Upper lobe of right lung (tissue), 1 donor: ENCODE measurements at regions not wholly inside any gene's neighbourhood (a gene's known extent, or its start where the extent isn't known, plus 50 kb on each side); places are given as distances from the start of the nearest gene placed in this dataset.
A peak's percentile ranks its signal among the peaks of the same experiment; 100 is the strongest.

Experiments
- ATAC-seq: fragments of 200-7000 bp; cut with Tn5 transposase; one replicate; pipeline ENCODE4 v1.9.1; 2020; ENCODE audit warnings: mild to moderate bottlenecking, moderate library complexity
- DNase-seq: peaks from one replicate; pipeline ENCODE4 v3.0.0-alpha.2; 2020
- H3K27ac ChIP-seq: fragments of 200-600 bp; one replicate; pipeline ENCODE4 v1.8.0; 2022
- H3K27me3 ChIP-seq: fragments of 200-600 bp; one replicate; pipeline ENCODE4 v1.8.0; 2022; ENCODE audit warnings: mild to moderate bottlenecking
- H3K36me3 ChIP-seq: fragments of 200-600 bp; one replicate; pipeline ENCODE4 v1.8.0; 2022
- H3K4me1 ChIP-seq: fragments of 200-600 bp; one replicate; pipeline ENCODE4 v1.8.0; 2022
- H3K4me3 ChIP-seq: fragments of 200-600 bp; one replicate; pipeline ENCODE4 v1.8.0; 2022; ENCODE audit warnings: mild to moderate bottlenecking
- H3K9me3 ChIP-seq: fragments of 200-600 bp; one replicate; pipeline ENCODE4 v1.8.0; 2022
- CTCF ChIP-seq: fragments of 200-600 bp; IDR thresholded peaks from one replicate; pipeline ENCODE4 v1.8.0; 2022; ENCODE audit warnings: antibody characterized with exemption
- intact Hi-C: fragments of 100-400 bp; cut with DNase I; formaldehyde crosslinking; loops from one replicate; pipeline ENCODE4 v1.11.0; 2022
- donor health status: DM: no; HTN: yes; CAD: no; lungs with severe emphysema.

DNA sequence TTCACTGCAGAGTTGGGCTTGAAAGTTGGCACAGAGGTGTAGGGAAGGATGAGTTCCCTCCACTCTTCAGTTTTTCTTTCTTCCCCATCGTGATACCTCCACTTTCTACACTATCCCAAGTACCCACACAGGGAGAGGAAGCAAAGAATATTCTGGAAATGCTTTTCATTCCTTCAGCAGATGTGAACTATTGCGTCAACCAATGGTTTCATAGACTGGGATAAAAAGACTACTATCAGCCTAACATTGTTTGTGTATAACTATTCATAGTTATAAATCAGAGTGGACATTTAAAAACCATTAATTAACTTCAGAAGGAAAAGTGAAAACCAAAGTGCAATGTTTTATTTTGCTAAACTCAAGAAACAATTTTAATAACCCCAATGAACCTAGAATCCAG, 63.6 kb upstream of the MAMDC2 start:
- no peaks in the 10 kb centered on the region for H3K9me3 ChIP-seq
- H3K27ac ChIP-seq = no peak overlapping the region
- intact Hi-C loops = no loop called here
- ATAC-seq (no peak), DNase-seq (no peak)
- no peak for TF ChIP-seq CTCF
- no peaks in the 10 kb centered on the region for H3K27me3 ChIP-seq
- H3K36me3 ChIP-seq = no peaks in the 10 kb centered on the region
- H3K4me1 ChIP-seq = no peaks in the 10 kb centered on the region
- no peak overlapping the region for H3K4me3 ChIP-seq

GRCh38 chr9:69980591-69980990, 63.1 kb upstream of the MAMDC2 start:
- H3K4me3 ChIP-seq = no peak overlapping the region
- H3K27ac ChIP-seq = no peak overlapping the region
- DNase-seq = no peak
- ATAC-seq = no peak
- H3K9me3 ChIP-seq = no peaks in the 10 kb centered on the region
- H3K36me3 ChIP-seq = no peaks in the 10 kb centered on the region
- H3K27me3 ChIP-seq = no peaks in the 10 kb centered on the region
- intact Hi-C loops = no loop called here
- H3K4me1 ChIP-seq = no peaks in the 10 kb centered on the region
- TF ChIP-seq CTCF = no peak

DNA sequence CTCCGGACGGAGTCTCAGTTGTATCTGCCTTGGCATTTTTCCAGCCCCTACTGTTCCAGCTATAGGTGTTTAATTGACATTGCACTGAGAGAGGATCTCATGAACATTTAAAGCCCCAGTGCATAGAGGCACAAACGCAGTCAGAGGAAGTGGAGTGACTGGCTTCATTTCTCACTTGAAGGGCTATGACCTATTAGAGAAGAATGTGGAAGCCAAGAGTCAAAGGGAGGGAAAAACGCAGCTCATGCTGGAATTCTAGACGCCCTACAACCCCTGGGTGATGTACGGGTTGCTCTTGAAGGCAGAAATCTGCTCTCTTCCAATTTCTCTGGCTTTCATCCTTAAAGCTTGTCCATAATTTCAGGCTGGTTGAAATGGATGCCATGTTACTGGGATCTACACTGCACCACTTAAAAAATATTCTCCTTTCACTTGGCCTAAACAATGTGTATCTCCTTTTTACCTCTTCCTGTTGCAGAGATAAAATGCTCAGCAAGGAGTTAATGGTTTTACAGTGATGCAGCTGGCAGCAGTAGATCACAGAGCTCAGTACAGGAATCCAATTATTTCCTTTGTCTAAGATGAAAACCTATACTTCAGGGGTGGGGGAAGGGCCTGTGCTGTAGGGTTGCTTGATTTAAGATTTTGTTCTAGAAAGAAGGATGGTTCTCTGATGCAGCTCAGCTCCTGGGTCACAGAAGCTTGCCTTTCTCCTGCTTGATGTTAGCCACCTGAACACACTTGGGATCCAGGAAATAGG, 61.8 kb upstream of the MAMDC2 start:
- no peak for TF ChIP-seq CTCF
- no peaks in the 10 kb centered on the region for H3K36me3 ChIP-seq
- H3K9me3 ChIP-seq = no peaks in the 10 kb centered on the region
- ATAC-seq = peak; percentile 54
- no peak overlapping the region for H3K27ac ChIP-seq
- no peaks in the 10 kb centered on the region for H3K27me3 ChIP-seq
- H3K4me1 ChIP-seq = no peaks in the 10 kb centered on the region
- DNase-seq = no peak
- no peak overlapping the region for H3K4me3 ChIP-seq
- intact Hi-C loops = no loop called here

- no peak for TF ChIP-seq CTCF
- DNase-seq (no peak), ATAC-seq (no peak)
- Histone ChIP-seq H3K4me3 (no peak overlapping the region), H3K9me3 (no peaks in the 10 kb centered on the region), H3K27me3 (no peaks in the 10 kb centered on the region), H3K36me3 (no peaks in the 10 kb centered on the region), H3K27ac (no peak overlapping the region), H3K4me1 (peaks cover 3% of the 10 kb centered on the region)
- intact Hi-C loops = no loop called here
Observed at GRCh38 chr9:69984831-69985230, 58.8 kb upstream of the MAMDC2 start.

GRCh38 chr9:69985971-69986370, 57.7 kb upstream of the MAMDC2 start:
- intact Hi-C loops = no loop called here
- no peak for ATAC-seq
- peaks cover 3% of the 10 kb centered on the region for H3K4me1 ChIP-seq

More at GRCh38 chr9:69985971-69986370, 57.7 kb upstream of the MAMDC2 start:
- Histone ChIP-seq H3K4me3 (no peak overlapping the region), H3K27me3 (no peaks in the 10 kb centered on the region), H3K36me3 (no peaks in the 10 kb centered on the region), H3K27ac (no peak overlapping the region), H3K9me3 (no peaks in the 10 kb centered on the region)
- TF ChIP-seq CTCF = no peak
- DNase-seq = no peak
